Testis (tissue), 2 donors: ENCODE measurements at regions not wholly inside any gene's neighbourhood (a gene's known extent, or its start where the extent isn't known, plus 50 kb on each side); places are given as distances from the start of the nearest gene placed in this dataset.

Experiments
- POLR2A ChIP-seq: fragments of 450-650 bp; IDR thresholded peaks from one replicate; pipeline ENCODE4 v1.6.1; 2017; ENCODE audit warnings: antibody characterized with exemption, mild to moderate bottlenecking, moderate library complexity
- TF ChIP-seq, protein P1 (sequence below), 3 experiments: fragments of 450-650 bp in 2 of 3; fragments of 200-600 bp in 1 of 3; sonication (generic) in 1 of 3; IDR thresholded peaks; one replicate each; pipeline ENCODE4 v1.5.1; 2016 to 2019; ENCODE audit warnings: antibody characterized with exemption in 3 of 3, mild to moderate bottlenecking in 2 of 3, moderate library complexity in 1 of 3

DNA sequence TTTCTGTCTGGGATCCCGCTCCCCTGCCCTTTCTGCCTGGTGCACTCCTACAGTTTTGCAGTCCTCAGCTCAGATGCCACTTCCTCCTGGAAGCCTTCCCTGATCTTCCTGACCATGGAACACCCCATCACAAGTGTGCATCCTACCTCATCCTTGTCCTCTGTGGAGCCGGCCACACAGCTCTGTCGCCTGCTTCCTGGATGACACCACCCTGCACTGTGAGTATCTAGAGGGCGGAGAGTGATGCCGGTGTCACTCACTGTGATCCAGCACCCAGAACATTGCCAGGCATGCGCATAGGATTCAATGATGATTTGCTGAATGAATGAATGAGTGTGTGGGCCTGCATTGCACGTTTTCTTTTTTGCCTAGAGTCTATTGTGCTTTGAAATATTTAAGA is 529.9 kb downstream of the TCERG1L start:
- no peak for TF ChIP-seq POLR2A
- TF ChIP-seq, protein P1, sequence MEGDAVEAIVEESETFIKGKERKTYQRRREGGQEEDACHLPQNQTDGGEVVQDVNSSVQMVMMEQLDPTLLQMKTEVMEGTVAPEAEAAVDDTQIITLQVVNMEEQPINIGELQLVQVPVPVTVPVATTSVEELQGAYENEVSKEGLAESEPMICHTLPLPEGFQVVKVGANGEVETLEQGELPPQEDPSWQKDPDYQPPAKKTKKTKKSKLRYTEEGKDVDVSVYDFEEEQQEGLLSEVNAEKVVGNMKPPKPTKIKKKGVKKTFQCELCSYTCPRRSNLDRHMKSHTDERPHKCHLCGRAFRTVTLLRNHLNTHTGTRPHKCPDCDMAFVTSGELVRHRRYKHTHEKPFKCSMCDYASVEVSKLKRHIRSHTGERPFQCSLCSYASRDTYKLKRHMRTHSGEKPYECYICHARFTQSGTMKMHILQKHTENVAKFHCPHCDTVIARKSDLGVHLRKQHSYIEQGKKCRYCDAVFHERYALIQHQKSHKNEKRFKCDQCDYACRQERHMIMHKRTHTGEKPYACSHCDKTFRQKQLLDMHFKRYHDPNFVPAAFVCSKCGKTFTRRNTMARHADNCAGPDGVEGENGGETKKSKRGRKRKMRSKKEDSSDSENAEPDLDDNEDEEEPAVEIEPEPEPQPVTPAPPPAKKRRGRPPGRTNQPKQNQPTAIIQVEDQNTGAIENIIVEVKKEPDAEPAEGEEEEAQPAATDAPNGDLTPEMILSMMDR (IDR thresholded peaks at IDR 0.05), result no peak
